ENCODE measurements at regions not wholly inside any gene's neighbourhood (a gene's known extent, or its start where the extent isn't known, plus 50 kb on each side); places are given as distances from the start of the nearest gene placed in this dataset.

DNA sequence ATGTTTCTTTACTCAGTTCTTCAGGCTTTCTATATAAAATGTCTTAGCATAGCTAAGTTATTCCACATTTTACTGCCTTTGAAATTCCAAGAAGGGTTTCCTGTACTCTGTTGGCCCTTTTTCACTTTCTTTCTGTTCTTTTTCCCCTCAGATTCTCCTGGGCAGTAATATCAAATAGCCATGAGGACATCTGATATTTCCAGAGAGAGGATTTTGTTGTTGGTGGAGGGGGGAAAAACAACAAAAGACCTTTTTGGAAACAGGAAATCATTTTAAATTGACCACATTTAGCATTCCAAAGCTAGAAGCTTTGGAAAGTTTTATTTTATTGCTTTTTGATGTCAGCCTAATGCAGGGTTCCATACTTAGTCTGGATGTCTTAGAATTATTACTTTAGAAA is 445.4 kb downstream of the GJA1 start:
- no peaks in the 10 kb centered on the region; the same call in 1 of the 2 replicates for H3K4me1 ChIP-seq (ENCODE audit: insufficient read depth, low read length)
- Mint-ChIP-seq H3K4me1 (peaks cover 7 to 31% of the 10 kb centered on the region in 2 experiments), H3K4me3 (no peak overlapping the region), H3K36me3 (ENCODE audit: insufficient read depth in 1 of 3, low read depth in 3 of 3) (peaks cover 2 to 8% (median 4%) of the 10 kb centered on the region in 3 experiments; a peak in 5 of 7 replicates), H3K27me3 (ENCODE audit: low read depth) (no peaks in the 10 kb centered on the region), H3K9me3 (peaks cover 5 to 6% of the 10 kb centered on the region in 2 experiments; a peak in 4 of 5 replicates), H3K27ac (no peak overlapping the region)
- no peak overlapping the region for H2BK5ac ChIP-seq (ENCODE audit: insufficient read length, low read length)
- TF ChIP-seq, protein P1, sequence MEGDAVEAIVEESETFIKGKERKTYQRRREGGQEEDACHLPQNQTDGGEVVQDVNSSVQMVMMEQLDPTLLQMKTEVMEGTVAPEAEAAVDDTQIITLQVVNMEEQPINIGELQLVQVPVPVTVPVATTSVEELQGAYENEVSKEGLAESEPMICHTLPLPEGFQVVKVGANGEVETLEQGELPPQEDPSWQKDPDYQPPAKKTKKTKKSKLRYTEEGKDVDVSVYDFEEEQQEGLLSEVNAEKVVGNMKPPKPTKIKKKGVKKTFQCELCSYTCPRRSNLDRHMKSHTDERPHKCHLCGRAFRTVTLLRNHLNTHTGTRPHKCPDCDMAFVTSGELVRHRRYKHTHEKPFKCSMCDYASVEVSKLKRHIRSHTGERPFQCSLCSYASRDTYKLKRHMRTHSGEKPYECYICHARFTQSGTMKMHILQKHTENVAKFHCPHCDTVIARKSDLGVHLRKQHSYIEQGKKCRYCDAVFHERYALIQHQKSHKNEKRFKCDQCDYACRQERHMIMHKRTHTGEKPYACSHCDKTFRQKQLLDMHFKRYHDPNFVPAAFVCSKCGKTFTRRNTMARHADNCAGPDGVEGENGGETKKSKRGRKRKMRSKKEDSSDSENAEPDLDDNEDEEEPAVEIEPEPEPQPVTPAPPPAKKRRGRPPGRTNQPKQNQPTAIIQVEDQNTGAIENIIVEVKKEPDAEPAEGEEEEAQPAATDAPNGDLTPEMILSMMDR (conservative IDR thresholded peaks at IDR 0.05): no peak
- no peak overlapping the region for H2BK12ac ChIP-seq (ENCODE audit: insufficient read length, low read depth, low read length)
- H4K8ac ChIP-seq (replicated peaks; ENCODE audit: insufficient read length, low read depth, low read length): no peak overlapping the region
- no peak overlapping the region for H2BK15ac ChIP-seq (ENCODE audit: low read depth, low read length)
- DNase-seq: no peak
- H3K27ac ChIP-seq (ENCODE audit: insufficient read length, low read depth, low read length): no peak overlapping the region
- no peak overlapping the region for H4K91ac ChIP-seq (ENCODE audit: insufficient read length, low read depth, low read length)
- H4K5ac ChIP-seq (ENCODE audit: insufficient read length, low read depth, low read length): no peak overlapping the region
- H2BK20ac ChIP-seq (ENCODE audit: low read depth, low read length, poor library complexity, severe bottlenecking): no peak overlapping the region
- no peak overlapping the region for H3K23ac ChIP-seq (ENCODE audit: insufficient read length, low read depth, low read length)
- no peak overlapping the region for H2AFZ ChIP-seq (ENCODE audit: low read length)
- no peaks in the 10 kb centered on the region for H3K79me1 ChIP-seq (ENCODE audit: insufficient read depth, low read depth, low read length, poor library complexity, severe bottlenecking)
- no peaks in the 10 kb centered on the region for H3K23me2 ChIP-seq (ENCODE audit: insufficient read length, low read depth, low read length, poor library complexity, severe bottlenecking)
- H2AK5ac ChIP-seq (ENCODE audit: insufficient read length, low read length): no peak overlapping the region
- H3K9ac ChIP-seq (ENCODE audit: extremely low read depth, insufficient read length, low read length): no peak overlapping the region
- no peaks in the 10 kb centered on the region for H3K27me3 ChIP-seq (ENCODE audit: insufficient read depth, low read length)
- no peak overlapping the region for H3K4ac ChIP-seq (ENCODE audit: low read depth, low read length)
- H3K79me2 ChIP-seq (ENCODE audit: insufficient read depth, low read length): no peaks in the 10 kb centered on the region
- H2BK120ac ChIP-seq (ENCODE audit: low read depth, low read length, poor library complexity, severe bottlenecking): no peak overlapping the region
- H3K9me3 ChIP-seq (ENCODE audit: control insufficient read depth, low read depth, low read length): no peaks in the 10 kb centered on the region
- no peak overlapping the region for H3T11ph ChIP-seq (ENCODE audit: low read length)
- no peak overlapping the region for H3K14ac ChIP-seq (ENCODE audit: insufficient read depth, low read length)
- no peak overlapping the region for H3K18ac ChIP-seq (ENCODE audit: insufficient read length, low read depth, low read length)
- H3K4me2 ChIP-seq (ENCODE audit: insufficient read depth, insufficient read length, low read length): no peak overlapping the region
- no peak overlapping the region for H3K56ac ChIP-seq (ENCODE audit: insufficient read length, low read depth, low read length)
- H4K20me1 ChIP-seq (ENCODE audit: control insufficient read depth, insufficient read depth, insufficient read length): no peaks in the 10 kb centered on the region

Data from H9 (cell line).